Spleen (tissue), 11 donors: ENCODE measurements at regions not wholly inside any gene's neighbourhood (a gene's known extent, or its start where the extent isn't known, plus 50 kb on each side); places are given as distances from the start of the nearest gene placed in this dataset.

Experiments
- DNase-seq: peaks from one replicate; pipeline ENCODE4 v3.0.0-alpha.2; 2020
- H3K27ac ChIP-seq, 8 donors: fragments of 200-600 bp; sonication (generic) in 7 of 8; 1 replicate in 4 of 8; 2 replicates in 4 of 8; pipeline versions ENCODE4 v1.5.0 to v1.8.0; 2016 to 2021; ENCODE audit warnings: inconsistent platforms in 4 of 8, mild to moderate bottlenecking in 4 of 8, moderate library complexity in 1 of 8
- H3K27me3 ChIP-seq, 7 donors: fragments of 200-600 bp; sonication (generic) in 6 of 7; replicated peaks in 1 of 7; 1 replicate in 4 of 7; 2 replicates in 3 of 7; pipeline versions ENCODE4 v1.5.0 to v1.8.0; 2016 to 2021; ENCODE audit warnings: inconsistent platforms in 3 of 7, mild to moderate bottlenecking in 1 of 7
- H3K36me3 ChIP-seq, 6 donors: fragments of 200-600 bp; sonication (generic) in 5 of 6; 1 replicate in 4 of 6; 2 replicates in 2 of 6; pipeline versions ENCODE4 v1.5.0 to v1.8.0; 2016 to 2021; ENCODE audit warnings: inconsistent platforms in 2 of 6
- H3K4me1 ChIP-seq, 6 donors: fragments of 200-600 bp; sonication (generic) in 5 of 6; 1 replicate in 3 of 6; 2 replicates in 3 of 6; pipeline versions ENCODE4 v1.5.0 to v1.8.0; 2016 to 2021; ENCODE audit warnings: inconsistent platforms in 3 of 6
- H3K4me3 ChIP-seq, 8 donors: fragments of 200-600 bp; sonication (generic) in 7 of 8; 1 replicate in 4 of 8; 2 replicates in 4 of 8; pipeline versions ENCODE4 v1.5.0 to v1.8.0; 2016 to 2021; ENCODE audit warnings: inconsistent platforms in 4 of 8, mild to moderate bottlenecking in 4 of 8, moderate library complexity in 2 of 8
- H3K9me3 ChIP-seq, 8 donors: fragments of 200-600 bp; sonication (generic) in 7 of 8; 1 replicate in 4 of 8; 2 replicates in 4 of 8; pipeline versions ENCODE4 v1.5.0 to v1.8.0; 2016 to 2021; ENCODE audit warnings: inconsistent platforms in 4 of 8
- POLR2A ChIP-seq, 3 donors: fragments of 450-650 bp; IDR thresholded peaks; one replicate each; pipeline ENCODE4 v1.5.1; 2017; ENCODE audit warnings: antibody characterized with exemption in 3 of 3, mild to moderate bottlenecking in 1 of 3
- POLR2AphosphoS5 ChIP-seq, 3 donors: sonication (generic); formaldehyde crosslinking; IDR thresholded peaks; one replicate each; pipeline ENCODE4 v1.5.1; 2017; ENCODE audit warnings: antibody characterized with exemption in 3 of 3
- WGBS, 5 donors: extraction: QIAGEN DNeasy Blood & Tissue Kit in 3 of 5; methylation state at CpG; one replicate each; pipeline versions ENCODE4 v1.1.5 to v1.1.7; 2013 to 2018; 5-methylcytosine and 5-hydroxymethylcytosine counted together
- intact Hi-C: fragments of 100-400 bp; cut with DNase I; formaldehyde crosslinking; loops from one replicate; pipeline ENCODE4 v1.15.0; 2023; ENCODE audit warnings: low total_unique reads
- TF ChIP-seq, protein P1 (sequence below), 11 experiments: fragments of 200-600 bp in 7 of 11; fragments of 450-650 bp in 4 of 11; sonication (generic) in 4 of 11; IDR thresholded peaks in 8 of 11; conservative IDR thresholded peaks in 3 of 11; 1 replicate in 7 of 11; 2 replicates in 4 of 11; pipeline versions ENCODE4 v1.4.0 to v1.8.0; 2016 to 2021; ENCODE audit warnings: antibody characterized with exemption in 11 of 11, inconsistent platforms in 4 of 11, mild to moderate bottlenecking in 1 of 11
- donor health status: healthy with polysubstance abuse.
- donor health status: DM: no; HTN: no; CAD: no; lungs with moderate emphysema.
- donor health status: DM: no; HTN: no; CAD: no.
- donor health status: Bipolar disorder and iron deficiency.
- donor health status: healthy.
- donor health status: DM: no; HTN: no; CAD: no.
- donor health status: DM: yes; HTN: yes; CAD: no.

DNA sequence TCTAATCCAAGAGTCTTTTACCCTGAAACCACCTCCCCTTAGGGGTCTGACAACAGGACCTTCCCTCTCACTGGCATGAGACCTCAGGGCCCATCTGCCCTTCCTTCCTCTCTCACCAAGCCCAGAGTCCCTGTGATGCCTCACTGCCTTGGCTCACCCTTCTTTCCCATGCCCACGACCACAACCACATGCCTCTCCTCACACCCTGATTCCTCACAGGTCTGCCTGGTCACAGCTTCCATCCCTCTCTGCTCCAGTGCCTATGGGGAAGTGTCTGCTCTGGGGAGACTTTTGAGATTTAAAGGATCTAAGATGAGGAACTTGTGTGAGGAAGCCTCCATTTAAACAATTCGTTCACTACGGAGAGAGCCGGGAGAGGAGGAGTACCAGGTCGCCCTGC, 98.9 kb upstream of the SH3BP4 start:
- no peaks in the 10 kb centered on the region for H3K36me3 ChIP-seq
- TF ChIP-seq, protein P1, sequence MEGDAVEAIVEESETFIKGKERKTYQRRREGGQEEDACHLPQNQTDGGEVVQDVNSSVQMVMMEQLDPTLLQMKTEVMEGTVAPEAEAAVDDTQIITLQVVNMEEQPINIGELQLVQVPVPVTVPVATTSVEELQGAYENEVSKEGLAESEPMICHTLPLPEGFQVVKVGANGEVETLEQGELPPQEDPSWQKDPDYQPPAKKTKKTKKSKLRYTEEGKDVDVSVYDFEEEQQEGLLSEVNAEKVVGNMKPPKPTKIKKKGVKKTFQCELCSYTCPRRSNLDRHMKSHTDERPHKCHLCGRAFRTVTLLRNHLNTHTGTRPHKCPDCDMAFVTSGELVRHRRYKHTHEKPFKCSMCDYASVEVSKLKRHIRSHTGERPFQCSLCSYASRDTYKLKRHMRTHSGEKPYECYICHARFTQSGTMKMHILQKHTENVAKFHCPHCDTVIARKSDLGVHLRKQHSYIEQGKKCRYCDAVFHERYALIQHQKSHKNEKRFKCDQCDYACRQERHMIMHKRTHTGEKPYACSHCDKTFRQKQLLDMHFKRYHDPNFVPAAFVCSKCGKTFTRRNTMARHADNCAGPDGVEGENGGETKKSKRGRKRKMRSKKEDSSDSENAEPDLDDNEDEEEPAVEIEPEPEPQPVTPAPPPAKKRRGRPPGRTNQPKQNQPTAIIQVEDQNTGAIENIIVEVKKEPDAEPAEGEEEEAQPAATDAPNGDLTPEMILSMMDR (IDR thresholded peaks at IDR 0.05 in 8 of 11, conservative IDR thresholded peaks at IDR 0.05 in 3 of 11): no peak
- TF ChIP-seq POLR2A (IDR thresholded peaks at IDR 0.05) (no peak), POLR2AphosphoS5 (IDR thresholded peaks at IDR 0.05) (no peak)
- peaks cover 0 to 6% (median 0%) of the 10 kb centered on the region in 6 donors for H3K4me1 ChIP-seq
- WGBS, 5 donors: 71 to 86% (median 76%) methylated on average over 5 of the region's 5 CpGs
- no peak for DNase-seq
- no peaks in the 10 kb centered on the region for H3K27me3 ChIP-seq
- H3K27ac ChIP-seq: no peak overlapping the region
- H3K4me3 ChIP-seq: no peak overlapping the region
- H3K9me3 ChIP-seq: peaks cover 0 to 7% (median 0%) of the 10 kb centered on the region in 8 donors
- intact Hi-C loops: no loop called here

- no peak for DNase-seq
- Histone ChIP-seq H3K4me3 (no peak overlapping the region), H3K27me3 (no peaks in the 10 kb centered on the region), H3K9me3 (peaks cover 0 to 7% (median 0%) of the 10 kb centered on the region in 8 donors), H3K4me1 (peaks cover 0 to 6% (median 0%) of the 10 kb centered on the region in 6 donors), H3K27ac (no peak overlapping the region), H3K36me3 (no peaks in the 10 kb centered on the region)
- 30 to 89% (median 83%) methylated on average over 1 of the region's 1 CpG for WGBS, 5 donors
- TF ChIP-seq POLR2A (IDR thresholded peaks at IDR 0.05): no peak
- TF ChIP-seq, protein P1 (IDR thresholded peaks at IDR 0.05 in 8 of 11, conservative IDR thresholded peaks at IDR 0.05 in 3 of 11): no peak
- TF ChIP-seq POLR2AphosphoS5 (IDR thresholded peaks at IDR 0.05): no peak
- intact Hi-C loops: no loop called here
Observed at GRCh38 chr2:234852035-234852434, 99.8 kb upstream of the SH3BP4 start.

- intact Hi-C loops: no loop called here
- Histone ChIP-seq H3K4me3 (no peak overlapping the region), H3K4me1 (peaks cover 0 to 6% (median 0%) of the 10 kb centered on the region in 6 donors), H3K27me3 (no peaks in the 10 kb centered on the region), H3K9me3 (peaks cover 0 to 7% (median 0%) of the 10 kb centered on the region in 8 donors), H3K27ac (no peak overlapping the region), H3K36me3 (no peaks in the 10 kb centered on the region)
- WGBS, 5 donors: 73 to 79% (median 77%) methylated on average over 5 of the region's 5 CpGs
- no peak for DNase-seq
- TF ChIP-seq, protein P1 (IDR thresholded peaks at IDR 0.05 in 8 of 11, conservative IDR thresholded peaks at IDR 0.05 in 3 of 11): no peak
- TF ChIP-seq POLR2A (IDR thresholded peaks at IDR 0.05) (no peak), POLR2AphosphoS5 (IDR thresholded peaks at IDR 0.05) (no peak)
Observed at GRCh38 chr2:234851451-234851850, 100.4 kb upstream of the SH3BP4 start.

- DNase-seq: no peak
- 67 to 75% (median 69%) methylated on average over 5 of the region's 5 CpGs for WGBS, 5 donors
- Histone ChIP-seq H3K4me3 (no peak overlapping the region), H3K27ac (no peak overlapping the region), H3K27me3 (no peaks in the 10 kb centered on the region), H3K9me3 (peaks cover 0 to 7% (median 0%) of the 10 kb centered on the region in 8 donors), H3K36me3 (no peaks in the 10 kb centered on the region), H3K4me1 (peaks cover 0 to 6% (median 0%) of the 10 kb centered on the region in 6 donors)
- intact Hi-C loops: no loop called here
- no peak for TF ChIP-seq POLR2A (IDR thresholded peaks at IDR 0.05)
- TF ChIP-seq POLR2AphosphoS5 (IDR thresholded peaks at IDR 0.05): no peak
- TF ChIP-seq, protein P1 (IDR thresholded peaks at IDR 0.05 in 8 of 11, conservative IDR thresholded peaks at IDR 0.05 in 3 of 11): no peak
Observed at GRCh38 chr2:234850818-234851217, 101.0 kb upstream of the SH3BP4 start.
